Activated B cell treated with CpG ODN at 0.5 μM for 24 hours (primary cell): ENCODE measurements at regions not wholly inside any gene's neighbourhood (a gene's known extent, or its start where the extent isn't known, plus 50 kb on each side); places are given as distances from the start of the nearest gene placed in this dataset.
"Not testable (repeated sequence)": the region's sequence is repeated elsewhere in the genome, so short reads cannot be mapped to it uniquely, and the experiment has no call there.

ENCODE experiments used
- ATAC-seq: fragments of 200-7000 bp; cut with Tn5 transposase; one replicate; pipeline ENCODE4 v1.10.0; 2021; ENCODE audit warnings: low read depth, mild to moderate bottlenecking, moderate library complexity
- CTCF ChIA-PET: fragments of 350-600 bp; sonication (Branson Sonifier 250); formaldehyde crosslinking; loops from one replicate; lab custom pipeline; 2021; ENCODE audit warnings: antibody characterized with exemption; lab: Charles Lee
- POLR2A ChIA-PET: fragments of 350-600 bp; sonication (Branson Sonifier 250); formaldehyde crosslinking; loops from one replicate; lab custom pipeline; 2021; ENCODE audit warnings: antibody characterized with exemption; lab: Charles Lee
- DNase-seq: peaks from one replicate; pipeline ENCODE4 v3.0.0; 2022
- H3K27ac Mint-ChIP-seq: one replicate; pipeline ENCODE4 v1.8.0; 2020; ENCODE audit warnings: mixed read lengths
- H3K27me3 Mint-ChIP-seq: one replicate; pipeline ENCODE4 v1.8.0; 2021; ENCODE audit warnings: mixed read lengths
- H3K36me3 Mint-ChIP-seq: one replicate; pipeline ENCODE4 v1.8.0; 2021; ENCODE audit warnings: low read depth, mixed read lengths
- H3K4me1 Mint-ChIP-seq: one replicate; pipeline ENCODE4 v1.8.0; 2021; ENCODE audit warnings: mixed read lengths
- H3K4me3 Mint-ChIP-seq: one replicate; pipeline ENCODE4 v1.8.0; 2020; ENCODE audit warnings: mild to moderate bottlenecking, mixed read lengths
- H3K9me3 Mint-ChIP-seq: one replicate; pipeline ENCODE4 v1.8.0; 2020; ENCODE audit warnings: mixed read lengths
- intact Hi-C: fragments of 100-400 bp; cut with micrococcal nuclease; formaldehyde crosslinking; loops from one replicate; pipeline ENCODE4 v1.15.1; 2024
- TF ChIP-seq, protein P1 (sequence below): fragments of 200-600 bp; IDR thresholded peaks from one replicate; pipeline ENCODE4 v1.8.0; 2022; ENCODE audit warnings: antibody characterized with exemption, mild to moderate bottlenecking

DNA sequence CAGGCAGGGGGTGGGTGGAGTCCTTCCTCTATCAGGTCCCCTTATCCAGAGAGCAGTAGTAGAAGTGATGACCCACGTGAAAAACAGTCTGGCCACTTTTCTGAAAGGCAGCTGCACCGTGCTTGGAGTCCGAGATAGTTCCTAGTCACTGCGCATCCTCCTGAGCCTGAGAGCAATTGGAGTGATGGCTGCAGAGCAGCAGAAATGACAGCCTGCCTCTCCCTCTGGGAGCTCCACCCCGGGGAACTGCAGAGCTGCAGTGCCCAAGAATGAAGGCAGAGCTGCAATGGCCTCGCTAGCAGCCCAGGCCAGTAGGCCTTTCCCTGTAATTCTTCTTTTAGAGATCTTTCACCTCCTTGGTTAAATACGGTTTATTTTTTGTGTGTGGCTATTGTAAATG is 82.6 kb downstream of the CETN3 start:
- DNase-seq = no peak
- intact Hi-C loops = no loop called here
- no peak overlapping the region for H3K4me3 Mint-ChIP-seq
- no peak overlapping the region for H3K27ac Mint-ChIP-seq
- peaks cover 7% of the 10 kb centered on the region for H3K9me3 Mint-ChIP-seq
- ChIA-PET CTCF (no interaction called here), POLR2A (interaction anchor here (0.6 kb wide), 1 partner anchor 24 kb away, joined by 3 read pairs; no protein-coding TSS in a partner anchor)
- ATAC-seq = no peak
- TF ChIP-seq, protein P1, sequence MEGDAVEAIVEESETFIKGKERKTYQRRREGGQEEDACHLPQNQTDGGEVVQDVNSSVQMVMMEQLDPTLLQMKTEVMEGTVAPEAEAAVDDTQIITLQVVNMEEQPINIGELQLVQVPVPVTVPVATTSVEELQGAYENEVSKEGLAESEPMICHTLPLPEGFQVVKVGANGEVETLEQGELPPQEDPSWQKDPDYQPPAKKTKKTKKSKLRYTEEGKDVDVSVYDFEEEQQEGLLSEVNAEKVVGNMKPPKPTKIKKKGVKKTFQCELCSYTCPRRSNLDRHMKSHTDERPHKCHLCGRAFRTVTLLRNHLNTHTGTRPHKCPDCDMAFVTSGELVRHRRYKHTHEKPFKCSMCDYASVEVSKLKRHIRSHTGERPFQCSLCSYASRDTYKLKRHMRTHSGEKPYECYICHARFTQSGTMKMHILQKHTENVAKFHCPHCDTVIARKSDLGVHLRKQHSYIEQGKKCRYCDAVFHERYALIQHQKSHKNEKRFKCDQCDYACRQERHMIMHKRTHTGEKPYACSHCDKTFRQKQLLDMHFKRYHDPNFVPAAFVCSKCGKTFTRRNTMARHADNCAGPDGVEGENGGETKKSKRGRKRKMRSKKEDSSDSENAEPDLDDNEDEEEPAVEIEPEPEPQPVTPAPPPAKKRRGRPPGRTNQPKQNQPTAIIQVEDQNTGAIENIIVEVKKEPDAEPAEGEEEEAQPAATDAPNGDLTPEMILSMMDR = no peak
- no peaks in the 10 kb centered on the region for H3K4me1 Mint-ChIP-seq
- no peaks in the 10 kb centered on the region for H3K36me3 Mint-ChIP-seq
- H3K27me3 Mint-ChIP-seq = peaks cover 6% of the 10 kb centered on the region

DNA sequence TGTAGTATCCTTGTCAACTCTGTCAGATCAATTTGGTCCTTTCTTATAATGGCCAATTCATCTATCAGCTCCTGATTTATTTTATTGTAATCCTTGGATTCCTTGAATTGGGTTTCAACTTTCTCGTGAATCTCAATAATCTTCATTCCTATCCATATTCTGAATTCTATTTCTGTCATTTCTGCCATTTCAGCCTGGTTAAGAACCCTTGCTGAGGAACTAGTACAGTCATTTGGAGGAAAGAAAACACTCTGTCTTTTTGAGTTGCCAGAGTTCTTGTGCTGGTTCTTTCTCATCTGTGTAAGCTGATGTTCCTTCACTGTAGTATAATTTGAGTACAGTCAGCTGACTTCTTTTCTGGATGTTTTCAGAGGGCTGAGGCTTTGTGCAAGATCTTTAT is 84.5 kb downstream of the CETN3 start:
- H3K27ac Mint-ChIP-seq = no peak overlapping the region
- no peak for ATAC-seq
- DNase-seq = no peak
- peaks cover 3% of the 10 kb centered on the region for H3K36me3 Mint-ChIP-seq
- H3K4me1 Mint-ChIP-seq = no peaks in the 10 kb centered on the region
- H3K27me3 Mint-ChIP-seq = peaks cover 6% of the 10 kb centered on the region
- POLR2A ChIA-PET = no interaction called here
- intact Hi-C loops = no loop called here
- TF ChIP-seq, protein P1 = no peak
- no peak overlapping the region for H3K4me3 Mint-ChIP-seq
- CTCF ChIA-PET = no interaction called here
- peaks cover 17% of the 10 kb centered on the region for H3K9me3 Mint-ChIP-seq

DNA sequence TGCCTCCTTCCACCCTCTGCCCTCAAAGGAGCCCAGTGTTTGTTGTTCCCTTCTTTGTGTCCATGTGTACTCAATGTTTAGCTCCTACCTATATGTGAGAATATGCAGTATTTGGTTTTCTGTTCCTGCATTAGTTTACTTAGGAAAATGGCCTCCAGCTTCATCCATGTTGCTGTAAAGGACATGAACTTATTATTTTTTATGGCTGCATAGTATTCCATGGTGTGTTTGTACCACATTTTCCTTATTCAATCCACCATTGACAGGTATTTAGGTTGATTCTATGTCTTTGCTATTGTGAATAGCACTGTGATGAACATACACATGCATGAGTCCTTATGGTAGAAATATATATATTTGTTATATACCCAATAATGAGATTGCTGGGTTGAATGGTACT is 89.2 kb downstream of the CETN3 start:
- ATAC-seq, DNase-seq, H3K4me1 Mint-ChIP-seq, intact Hi-C loops, H3K36me3 Mint-ChIP-seq, H3K27ac Mint-ChIP-seq, CTCF ChIA-PET, POLR2A ChIA-PET, H3K27me3 Mint-ChIP-seq, H3K4me3 Mint-ChIP-seq: not testable (repeated sequence)
- peaks cover 17% of the 10 kb centered on the region for H3K9me3 Mint-ChIP-seq

DNA sequence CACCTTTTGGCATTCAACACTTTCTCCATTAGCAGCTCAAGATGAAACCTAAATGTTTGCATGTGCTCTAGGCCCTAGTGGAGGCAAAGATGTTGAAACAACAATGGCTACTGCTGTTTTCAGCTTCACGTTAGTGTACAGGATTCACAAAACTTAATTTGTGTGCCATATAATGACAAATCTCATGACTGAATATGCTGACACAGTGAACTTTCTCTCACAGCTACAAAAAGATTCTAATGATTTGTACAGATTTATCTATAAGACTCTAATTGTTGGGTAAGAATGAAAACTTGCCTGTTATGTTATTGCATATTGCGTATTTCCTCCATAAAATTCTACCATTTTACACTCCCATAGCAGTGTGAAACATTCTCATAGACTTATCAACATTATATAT is 97.5 kb downstream of the CETN3 start:
- ChIA-PET POLR2A (no interaction called here), CTCF (no interaction called here)
- ATAC-seq (no peak), DNase-seq (no peak)
- TF ChIP-seq, protein P1 = no peak
- Mint-ChIP-seq H3K27me3 (no peaks in the 10 kb centered on the region), H3K9me3 (peaks cover 2% of the 10 kb centered on the region), H3K27ac (no peak overlapping the region), H3K4me1 (no peaks in the 10 kb centered on the region), H3K36me3 (no peaks in the 10 kb centered on the region), H3K4me3 (no peak overlapping the region)
- intact Hi-C loops = no loop called here

DNA sequence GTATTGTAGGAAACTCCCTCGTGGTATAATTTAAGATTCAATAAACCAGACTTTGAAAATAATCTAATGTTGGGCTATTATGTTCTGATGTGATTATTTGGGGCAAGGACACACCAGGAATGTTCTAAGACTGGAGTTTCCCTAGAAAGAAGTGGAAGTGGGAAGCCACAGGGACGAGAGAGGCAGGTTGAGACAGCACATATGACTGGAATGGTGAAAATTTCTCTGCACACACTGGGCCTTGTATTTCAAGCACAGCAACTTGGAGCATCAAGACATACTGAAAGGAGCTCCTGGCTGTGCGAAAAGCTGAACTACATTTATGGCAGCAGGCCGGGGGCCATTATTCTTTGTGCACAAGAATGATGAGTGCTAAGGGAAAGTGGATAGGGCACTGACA is 98.2 kb downstream of the CETN3 start:
- Mint-ChIP-seq H3K9me3 (peaks cover 2% of the 10 kb centered on the region), H3K36me3 (no peaks in the 10 kb centered on the region), H3K27me3 (no peaks in the 10 kb centered on the region), H3K4me3 (no peak overlapping the region), H3K27ac (no peak overlapping the region), H3K4me1 (no peaks in the 10 kb centered on the region)
- intact Hi-C loops = no loop called here
- ATAC-seq (no peak), DNase-seq (no peak)
- POLR2A ChIA-PET = no interaction called here
- CTCF ChIA-PET = no interaction called here
- TF ChIP-seq, protein P1 = no peak
